Right lobe of liver (tissue), 6 donors: ENCODE measurements at regions not wholly inside any gene's neighbourhood (a gene's known extent, or its start where the extent isn't known, plus 50 kb on each side); places are given as distances from the start of the nearest gene placed in this dataset.
A peak's percentile ranks its signal among the peaks of the same experiment; 100 is the strongest.

ENCODE experiments used
- ATAC-seq, 4 donors: fragments of 200-7000 bp; cut with Tn5 transposase; one replicate each; pipeline ENCODE4 v1.9.1; 2020; ENCODE audit warnings: mild to moderate bottlenecking in 4 of 4, moderate library complexity in 4 of 4
- DNase-seq, 3 donors: peaks; one replicate each; pipeline ENCODE4 v3.0.0-alpha.2; 2020
- H3K27ac ChIP-seq, 3 donors: fragments of 200-600 bp; one replicate each; pipeline ENCODE4 v1.8.0; 2022
- H3K27me3 ChIP-seq, 2 donors: fragments of 200-600 bp; one replicate each; pipeline ENCODE4 v1.8.0; 2022
- H3K36me3 ChIP-seq, 4 donors: fragments of 200-600 bp; sonication (generic) in 1 of 4; one replicate each; pipeline versions ENCODE4 v1.5.1 to v1.8.0; 2017 to 2022; ENCODE audit warnings: control low read depth in 1 of 4
- H3K4me1 ChIP-seq, 4 donors: fragments of 200-600 bp; sonication (generic) in 1 of 4; one replicate each; pipeline versions ENCODE4 v1.5.1 to v1.8.0; 2017 to 2022; ENCODE audit warnings: control low read depth in 1 of 4
- H3K4me3 ChIP-seq, 3 donors: fragments of 200-600 bp; one replicate each; pipeline ENCODE4 v1.8.0; 2022
- H3K9me3 ChIP-seq, 4 donors: fragments of 200-600 bp; sonication (generic) in 1 of 4; one replicate each; pipeline versions ENCODE4 v1.5.1 to v1.8.0; 2017 to 2022; ENCODE audit warnings: control low read depth in 1 of 4
- CTCF ChIP-seq, 4 donors: fragments of 200-600 bp in 3 of 4; fragments of 450-650 bp in 1 of 4; IDR thresholded peaks; one replicate each; pipeline versions ENCODE4 v1.5.1 to v1.8.0; 2016 to 2022; ENCODE audit warnings: antibody characterized with exemption in 4 of 4, mild to moderate bottlenecking in 2 of 4
- POLR2A ChIP-seq: fragments of 450-650 bp; IDR thresholded peaks from one replicate; pipeline ENCODE4 v1.6.1; 2017; ENCODE audit warnings: antibody characterized with exemption, mild to moderate bottlenecking
- WGBS: methylation state at CpG from one replicate; pipeline ENCODE4 v1.1.6; 2018; ENCODE audit warnings: low coverage, low lambda C conversion rate; ENCODE audit not compliant: insufficient coverage; ENCODE audit errors: missing lambda C conversion rate; 5-methylcytosine and 5-hydroxymethylcytosine counted together
- intact Hi-C, 2 donors: fragments of 100-400 bp; cut with DNase I; formaldehyde crosslinking; loops; one replicate each; pipeline versions ENCODE4 v1.11.2 to v1.14.1; 2022
- donor health status: DM: no; HTN: yes; CAD: no.
- donor health status: DM: no; HTN: no; CAD: no.
- donor health status: DM: no; HTN: no; CAD: no.
- donor health status: DM: no; HTN: yes; CAD: no.
- donor health status: DM: no; HTN: yes; CAD: no.

GRCh38 chr3:27545061-27545460, 60.9 kb upstream of the SLC4A7 start:
- no peaks in the 10 kb centered on the region for H3K36me3 ChIP-seq
- DNase-seq: no peak
- ATAC-seq: no peak
- no peaks in the 10 kb centered on the region for H3K27me3 ChIP-seq
- no peaks in the 10 kb centered on the region for H3K4me1 ChIP-seq
- 63% methylated on average over 1 of the region's 1 CpG for WGBS
- H3K4me3 ChIP-seq: no peak overlapping the region
- no peak for TF ChIP-seq POLR2A
- TF ChIP-seq CTCF (IDR thresholded peaks at IDR 0.05): no peak
- H3K27ac ChIP-seq: no peak overlapping the region
- intact Hi-C loops: no loop called here
- no peaks in the 10 kb centered on the region for H3K9me3 ChIP-seq

- ATAC-seq (peak in 3 of 4 donors; percentile 37 to 84 (median 48)), DNase-seq (no peak)
- intact Hi-C loops: no loop called here
These were observed 60.2 kb upstream of the SLC4A7 start for GRCh38 chr3:27544372-27544865.

GRCh38 chr3:27542476-27542875, 58.3 kb upstream of the SLC4A7 start:
- no peak overlapping the region for H3K4me3 ChIP-seq
- H3K27ac ChIP-seq: no peak overlapping the region
- no peaks in the 10 kb centered on the region for H3K9me3 ChIP-seq
- ATAC-seq: peak in 2 of 4 donors; percentile 45 to 63
- H3K27me3 ChIP-seq: no peaks in the 10 kb centered on the region
- DNase-seq: no peak
- WGBS: 88% methylated on average over 5 of the region's 5 CpGs
- H3K36me3 ChIP-seq: no peaks in the 10 kb centered on the region
- TF ChIP-seq POLR2A (no peak), CTCF (IDR thresholded peaks at IDR 0.05) (no peak)
- no peaks in the 10 kb centered on the region for H3K4me1 ChIP-seq
- intact Hi-C loops: no loop called here

More at GRCh38 chr3:27544372-27544865, 60.2 kb upstream of the SLC4A7 start:
- Histone ChIP-seq H3K4me1 (no peaks in the 10 kb centered on the region), H3K9me3 (no peaks in the 10 kb centered on the region), H3K36me3 (no peaks in the 10 kb centered on the region), H3K27me3 (no peaks in the 10 kb centered on the region), H3K27ac (no peak overlapping the region), H3K4me3 (no peak overlapping the region)
- WGBS: 56% methylated on average over 3 of the region's 3 CpGs
- no peak for TF ChIP-seq POLR2A
- TF ChIP-seq CTCF (IDR thresholded peaks at IDR 0.05): no peak

- no peak for DNase-seq
- no peak overlapping the region for H3K27ac ChIP-seq
These were observed 56.0 kb upstream of the SLC4A7 start for GRCh38 chr3:27540231-27540630.

More at GRCh38 chr3:27540231-27540630, 56.0 kb upstream of the SLC4A7 start:
- TF ChIP-seq POLR2A (no peak), CTCF (IDR thresholded peaks at IDR 0.05) (no peak)
- Histone ChIP-seq H3K36me3 (no peaks in the 10 kb centered on the region), H3K4me3 (no peak overlapping the region), H3K27me3 (no peaks in the 10 kb centered on the region), H3K4me1 (no peaks in the 10 kb centered on the region), H3K9me3 (no peaks in the 10 kb centered on the region)
- 88% methylated on average over 7 of the region's 7 CpGs for WGBS
- ATAC-seq: no peak
- intact Hi-C loops: no loop called here
